GM20431 (cell line): ENCODE measurements at regions not wholly inside any gene's neighbourhood (a gene's known extent, or its start where the extent isn't known, plus 50 kb on each side); places are given as distances from the start of the nearest gene placed in this dataset.
"Not testable (repeated sequence)": the region's sequence is repeated elsewhere in the genome, so short reads cannot be mapped to it uniquely, and the experiment has no call there.

Source experiments
- in situ Hi-C: fragments of 300-500 bp; cut with MseI, MboI; formaldehyde crosslinking; loops from one replicate; pipeline ENCODE4 v1.15.0; 2020; ENCODE audit warnings: low sequenced_read_pairs; ENCODE audit not compliant: unreplicated experiment

DNA sequence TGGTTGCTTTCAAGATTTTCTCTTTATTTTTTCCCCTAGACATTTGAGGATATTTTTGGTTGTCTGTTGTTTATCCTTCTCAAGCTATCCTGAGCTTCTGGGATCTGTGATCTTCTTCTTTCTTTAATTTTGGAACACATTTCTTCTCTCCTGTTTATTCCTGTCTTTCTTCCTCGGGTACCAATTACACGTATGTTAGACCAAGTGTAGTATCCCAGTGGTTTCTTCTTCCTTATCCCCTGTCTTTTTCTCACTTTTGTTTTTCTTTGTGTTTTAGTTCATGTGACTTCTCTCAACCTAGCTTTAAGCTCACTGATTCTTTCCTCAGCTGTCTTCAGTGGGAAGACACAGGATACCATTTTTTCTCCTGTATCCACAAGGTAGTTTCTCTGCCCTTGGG lies 120.0 kb downstream of the GALR1 start:
- in situ Hi-C loops: no loop called here

DNA sequence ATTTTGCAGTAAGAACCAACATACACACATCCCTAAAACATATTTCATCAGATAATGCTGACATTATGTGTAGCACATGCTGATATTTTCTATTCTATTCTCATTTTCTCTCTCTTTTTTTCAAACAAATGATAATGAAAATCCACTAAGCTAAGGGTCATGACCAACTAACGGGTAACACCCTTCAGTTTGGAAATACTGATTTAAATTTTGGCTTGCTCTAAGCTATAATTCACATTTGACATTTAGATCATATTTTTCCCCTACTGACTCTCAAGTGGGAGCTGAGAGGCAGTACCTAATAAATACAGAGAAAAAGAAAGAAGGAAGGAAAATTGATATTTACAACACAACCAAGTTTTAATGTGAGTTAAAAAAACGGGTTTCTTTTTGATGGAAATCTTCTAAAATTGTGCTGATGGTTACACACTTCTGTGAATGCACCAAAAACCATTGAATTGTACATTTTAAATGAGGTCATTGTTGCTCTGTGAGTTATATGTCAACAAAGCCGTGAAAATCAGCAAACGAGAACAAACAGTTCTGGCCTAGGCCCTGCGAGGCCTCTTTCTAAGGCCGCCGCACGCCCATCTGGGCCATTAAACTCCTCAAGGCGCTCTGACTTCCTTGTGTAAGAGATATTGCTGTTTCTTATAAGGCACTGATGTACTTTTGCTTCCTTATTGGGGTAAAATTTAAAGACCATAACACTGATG lies 124.2 kb downstream of the GALR1 start:
- in situ Hi-C loops: no loop called here

DNA sequence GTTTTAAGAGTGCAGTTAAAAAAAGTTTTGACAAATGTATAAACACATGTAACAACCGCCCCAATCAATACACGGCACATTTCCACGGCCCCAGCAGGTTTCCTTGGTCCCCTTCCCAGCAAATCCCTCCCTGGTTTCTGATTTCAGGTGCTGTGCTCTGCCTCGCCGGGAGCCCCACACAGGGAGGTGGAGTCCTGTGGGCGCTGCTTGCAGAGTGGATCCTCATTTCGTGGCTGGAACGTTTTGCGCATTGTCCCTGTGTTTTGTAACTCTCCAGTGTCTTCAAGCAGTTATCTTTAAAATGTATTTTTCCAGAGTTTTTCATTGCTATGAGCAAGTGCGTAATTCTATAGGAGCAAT lies 124.8 kb downstream of the GALR1 start:
- in situ Hi-C loops: no loop called here

DNA sequence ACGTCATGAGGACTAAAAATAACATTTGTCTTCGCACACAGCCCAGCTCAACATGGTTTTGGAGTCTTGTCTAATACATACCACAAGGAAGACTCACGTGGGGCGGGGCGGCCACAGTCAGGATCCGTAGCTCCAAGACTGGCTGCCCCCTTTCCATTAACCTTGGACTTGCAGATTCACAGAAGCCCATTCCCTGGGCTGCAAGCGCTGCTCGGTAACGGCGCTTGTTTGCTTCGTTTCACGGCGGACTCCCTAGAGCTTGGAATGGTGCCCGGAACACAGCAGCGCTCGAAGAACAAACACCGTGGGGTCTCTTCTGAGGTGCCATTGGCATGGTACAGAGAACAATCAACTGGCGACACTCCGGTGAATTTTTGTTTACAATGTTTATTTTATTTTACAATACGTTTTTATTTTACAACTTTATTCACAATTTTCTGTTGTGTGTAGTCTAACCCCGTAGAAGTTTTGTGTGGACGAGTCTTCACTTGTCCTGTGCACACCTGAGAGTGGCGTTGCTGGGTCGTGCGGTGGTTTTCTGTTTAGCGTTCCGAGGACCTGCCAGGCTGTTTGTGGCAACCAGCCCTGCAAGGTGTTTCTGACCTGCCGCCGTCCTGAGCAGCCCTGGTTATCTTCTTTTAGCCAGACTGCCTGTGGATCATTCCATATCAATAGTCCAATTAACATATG lies 126.5 kb downstream of the GALR1 start:
- in situ Hi-C loops: no loop called here

DNA sequence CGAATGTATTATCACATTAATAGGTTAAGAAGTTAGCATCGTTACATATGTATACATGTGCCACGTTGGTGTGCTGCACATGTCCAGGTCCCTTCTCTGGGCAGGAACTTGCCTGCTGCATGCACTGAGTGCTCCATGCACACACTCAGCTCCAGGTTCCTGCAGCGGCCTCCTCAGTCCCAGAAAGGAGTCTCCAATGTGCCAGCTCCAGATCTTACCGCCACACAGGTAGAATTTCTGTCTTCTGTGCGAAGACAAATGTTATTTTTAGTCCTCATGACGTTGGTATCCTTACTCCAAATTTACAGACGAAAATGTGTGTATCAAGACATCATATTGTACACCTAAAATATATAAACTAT lies 127.1 kb downstream of the GALR1 start:
- in situ Hi-C loops: no loop called here

DNA sequence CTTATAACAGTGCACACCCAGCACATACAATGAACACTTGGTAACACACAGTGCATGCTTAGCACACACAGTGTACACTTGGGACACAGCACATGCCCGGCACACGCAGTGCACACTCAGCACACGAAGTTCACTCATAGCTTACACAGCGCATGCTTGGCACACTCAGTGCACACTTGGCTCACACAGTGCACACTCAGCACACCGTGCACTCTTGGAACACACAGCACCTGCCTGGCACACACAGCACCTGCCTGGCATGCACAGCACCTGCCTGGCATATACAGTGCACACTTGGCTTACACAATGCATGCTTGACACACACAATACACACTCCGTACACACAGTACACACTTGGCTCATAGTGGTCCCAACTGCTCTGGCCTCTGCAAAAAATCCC lies 128.2 kb downstream of the GALR1 start:
- in situ Hi-C loops: no loop called here

DNA sequence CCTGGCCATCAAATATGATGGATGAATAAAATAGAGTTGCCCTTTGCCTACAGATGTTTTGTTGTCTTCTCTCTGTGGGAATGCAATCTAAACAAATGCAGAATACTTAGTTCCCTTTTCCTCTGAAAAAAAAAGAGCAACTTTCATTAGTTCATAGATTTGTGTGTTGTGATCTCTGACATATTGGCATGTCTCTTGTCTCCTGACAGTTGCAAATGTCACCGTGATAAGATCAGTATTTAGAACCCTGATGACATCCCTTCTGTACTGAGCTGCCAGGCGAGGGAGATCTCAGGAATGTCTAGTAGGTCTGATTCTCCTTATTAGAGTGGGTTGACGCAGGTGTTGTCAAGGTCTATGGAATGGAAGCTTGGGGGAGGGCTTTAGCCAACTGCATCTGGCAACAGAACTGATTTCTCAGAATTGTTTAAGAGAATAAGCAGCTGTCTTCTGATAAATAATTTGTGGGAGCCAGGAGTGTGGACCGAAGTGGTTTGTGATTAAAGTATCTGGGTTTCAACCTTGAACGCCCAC lies 130.4 kb downstream of the GALR1 start:
- in situ Hi-C loops: no loop called here

DNA sequence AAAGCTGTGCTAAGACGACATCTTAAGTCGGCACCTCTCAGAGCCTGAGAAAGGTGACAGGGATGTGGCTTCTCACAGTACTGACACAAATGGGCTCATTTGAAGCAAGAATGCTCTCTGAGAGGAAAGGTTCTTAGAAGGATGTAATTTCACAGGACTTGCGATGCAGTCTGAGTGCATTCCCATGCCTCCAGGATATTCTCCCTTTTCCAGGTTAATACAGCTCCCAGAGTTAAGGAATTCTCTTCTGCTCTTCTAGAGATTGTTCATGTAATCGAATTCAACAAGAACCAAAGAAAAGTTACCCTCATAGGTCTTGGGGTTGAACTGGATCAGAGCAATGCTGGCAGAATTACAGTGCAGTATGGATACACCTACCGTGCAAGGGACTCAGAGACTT lies 131.0 kb downstream of the GALR1 start:
- in situ Hi-C loops: no loop called here

DNA sequence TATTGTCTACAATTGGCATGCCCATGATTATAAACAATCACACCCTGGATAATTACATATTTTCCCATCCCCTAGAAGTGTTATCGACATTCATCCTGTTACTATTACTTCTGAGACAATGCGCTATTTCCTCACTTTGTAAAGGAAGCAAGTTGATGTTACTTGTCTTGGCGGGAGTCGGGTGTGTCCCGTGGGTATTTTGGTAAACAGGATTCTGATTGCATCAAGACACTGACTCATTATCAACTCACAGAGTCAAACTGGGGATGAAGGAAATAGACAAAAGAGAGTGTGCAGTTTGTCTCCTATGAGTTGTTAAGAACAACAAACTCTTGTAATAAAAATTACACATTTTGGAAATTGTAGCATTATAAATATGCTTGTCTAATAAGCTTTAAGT lies 142.7 kb downstream of the GALR1 start:
- in situ Hi-C loops: no loop called here

DNA sequence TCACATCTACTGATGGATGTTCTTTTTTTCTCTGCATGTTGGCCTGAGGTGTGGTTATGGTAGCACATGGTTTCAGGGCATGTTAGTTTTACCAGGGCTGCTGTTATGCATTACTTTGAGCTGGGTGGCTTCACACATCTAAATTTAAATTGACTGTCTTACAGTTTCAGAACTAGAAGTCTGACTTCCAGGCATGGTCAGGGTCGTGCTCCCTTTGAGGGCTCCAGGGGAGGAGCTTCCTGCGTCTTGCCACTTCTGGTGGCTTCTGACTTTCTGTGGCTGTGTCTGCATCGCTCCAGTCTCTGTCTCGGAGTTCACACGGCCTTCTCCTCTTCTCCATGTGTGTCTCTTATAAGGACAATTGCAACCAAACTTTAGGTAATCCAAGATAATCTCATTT lies 143.9 kb downstream of the GALR1 start:
- in situ Hi-C loops: no loop called here

DNA sequence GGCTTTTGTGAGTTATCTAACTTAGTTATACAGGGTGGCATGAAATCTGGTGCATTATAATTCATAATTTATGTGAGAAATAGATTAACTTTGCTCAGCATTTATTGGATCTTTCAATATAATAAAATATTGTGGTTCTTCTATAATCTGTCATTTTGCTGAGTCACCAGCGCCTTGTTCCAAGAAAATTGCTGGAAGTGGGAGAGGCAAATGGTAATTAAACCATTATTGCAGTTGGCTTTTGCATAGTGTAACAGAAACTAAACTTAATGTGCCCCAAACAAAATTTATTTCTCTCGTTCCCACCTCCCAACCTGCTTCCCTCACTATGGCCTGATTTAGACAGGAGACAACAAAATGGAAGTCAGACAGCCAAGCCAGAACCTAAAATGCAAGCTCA lies 146.3 kb downstream of the GALR1 start:
- in situ Hi-C loops: no loop called here

DNA sequence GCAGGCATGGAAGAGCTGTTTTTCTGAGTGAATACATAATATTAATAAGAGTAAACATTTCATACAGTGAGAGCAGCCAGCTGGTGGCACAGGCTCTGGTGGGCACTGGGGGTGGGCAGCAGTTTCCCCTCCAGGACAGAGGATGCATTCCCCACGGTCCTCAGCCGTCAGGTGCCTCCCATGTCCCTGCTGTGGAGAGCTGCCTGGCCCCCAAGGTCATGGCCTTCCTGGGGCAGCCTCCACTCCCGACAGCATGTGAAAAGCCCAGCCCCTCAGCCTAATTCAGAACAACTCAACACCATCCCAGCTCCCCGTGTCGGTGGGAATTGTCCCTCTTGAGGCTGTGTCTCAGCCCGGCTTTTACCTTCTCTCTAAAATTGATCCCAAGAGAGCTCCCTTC lies 147.4 kb downstream of the GALR1 start:
- in situ Hi-C loops: no loop called here

DNA sequence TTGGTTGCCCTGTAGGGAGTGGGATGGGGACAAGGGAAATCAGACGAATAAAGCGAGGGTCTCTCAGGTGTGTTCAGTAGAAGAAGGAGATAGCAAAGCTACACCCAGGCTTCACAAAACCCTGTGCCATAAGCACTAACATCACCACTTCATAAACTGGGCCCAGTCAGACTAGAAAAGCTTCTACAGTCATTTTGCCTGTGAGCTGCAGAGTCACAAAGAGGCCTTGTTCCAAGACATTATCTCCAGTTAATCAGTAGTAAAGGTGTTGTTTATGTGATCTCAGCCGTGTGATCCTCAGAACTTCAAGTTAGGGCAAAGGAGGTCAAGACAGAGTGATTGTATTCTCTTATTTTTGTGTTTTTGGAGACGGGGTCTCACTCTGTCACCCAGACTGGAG lies 148.0 kb downstream of the GALR1 start:
- in situ Hi-C loops: no loop called here

DNA sequence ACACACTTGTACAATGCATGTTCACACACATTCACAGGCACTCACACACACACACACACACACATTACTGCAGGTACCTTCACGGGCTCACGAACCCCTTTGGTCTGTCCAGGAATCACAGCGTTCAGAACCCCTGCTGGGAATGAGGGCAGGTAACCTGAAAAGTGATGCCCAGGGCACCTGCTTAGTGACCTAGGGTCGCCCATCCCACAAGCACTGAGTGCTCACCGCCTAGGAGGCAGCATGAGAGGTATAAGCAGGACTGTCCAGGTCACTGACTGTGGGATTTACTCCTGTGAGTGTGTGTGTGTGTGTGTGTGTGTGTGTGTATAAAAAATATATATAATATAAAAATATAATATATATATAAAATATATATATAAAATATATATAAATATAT lies 150.9 kb downstream of the GALR1 start:
- in situ Hi-C loops: no loop called here

DNA sequence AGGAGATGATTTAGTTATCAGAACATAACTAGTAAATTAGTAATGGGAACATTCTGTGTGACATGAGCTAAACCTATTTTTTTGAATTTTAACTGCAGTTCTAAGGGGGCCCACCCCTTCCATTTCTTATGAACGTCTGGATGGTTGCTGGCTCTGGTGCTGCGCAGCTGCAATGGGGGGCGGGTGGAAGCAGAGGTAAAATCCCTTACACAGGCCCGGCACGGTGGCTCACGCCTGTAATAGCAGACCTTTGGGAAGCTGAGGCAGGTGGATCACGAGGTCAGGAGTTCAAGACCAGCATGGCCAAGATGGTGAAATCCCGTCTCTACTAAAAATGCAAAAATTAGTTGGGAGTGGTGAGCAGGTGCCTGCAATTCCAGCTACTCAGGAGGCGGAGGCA lies 151.5 kb downstream of the GALR1 start:
- in situ Hi-C loops: no loop called here

DNA sequence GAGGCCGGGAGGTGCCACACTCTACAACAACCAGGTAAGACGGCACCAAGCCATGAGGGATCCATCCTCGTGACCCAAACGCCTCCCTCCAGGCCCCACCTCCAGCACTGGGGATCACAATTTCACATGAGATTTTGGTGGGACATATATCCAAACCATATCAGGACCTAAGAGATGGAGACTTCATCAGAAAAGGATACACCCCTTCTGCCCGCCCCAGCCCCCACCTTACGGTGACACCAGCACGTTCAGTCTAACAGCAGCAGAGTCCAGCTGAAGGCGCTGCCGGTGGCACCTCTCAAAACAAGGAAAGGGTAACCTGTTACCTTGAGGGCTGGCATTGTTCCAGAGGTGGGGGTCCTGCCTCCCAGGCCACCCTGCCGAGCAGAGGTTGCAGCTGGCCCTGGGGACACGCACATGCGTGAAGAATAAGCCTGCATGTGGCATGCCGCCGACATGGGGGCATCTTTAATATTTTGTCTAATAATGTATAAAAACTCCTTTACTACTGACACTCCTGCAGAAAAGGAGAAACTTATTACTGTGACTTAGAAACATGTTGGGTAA lies 154.4 kb downstream of the GALR1 start:
- in situ Hi-C loops: no loop called here

DNA sequence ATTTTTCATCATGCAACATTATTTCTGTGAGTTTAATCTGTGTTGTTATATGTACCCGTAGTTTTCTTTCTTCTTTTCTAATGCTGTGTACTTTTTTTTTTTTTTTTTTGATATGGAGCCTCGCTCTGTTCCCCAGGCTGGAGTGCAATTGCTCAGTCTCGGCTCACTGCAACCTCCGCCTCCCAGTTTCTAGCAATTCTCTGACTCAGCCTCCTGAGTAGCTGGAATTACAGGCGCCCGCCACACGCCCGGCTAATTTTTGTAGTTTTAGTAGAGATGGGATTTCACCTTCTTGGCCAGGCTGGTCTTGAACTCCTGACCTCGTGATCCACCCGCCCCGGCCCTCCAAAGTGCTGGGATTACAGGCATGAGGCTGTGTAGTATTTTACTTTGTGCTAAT lies 155.4 kb downstream of the GALR1 start:
- in situ Hi-C loops: no loop called here

DNA sequence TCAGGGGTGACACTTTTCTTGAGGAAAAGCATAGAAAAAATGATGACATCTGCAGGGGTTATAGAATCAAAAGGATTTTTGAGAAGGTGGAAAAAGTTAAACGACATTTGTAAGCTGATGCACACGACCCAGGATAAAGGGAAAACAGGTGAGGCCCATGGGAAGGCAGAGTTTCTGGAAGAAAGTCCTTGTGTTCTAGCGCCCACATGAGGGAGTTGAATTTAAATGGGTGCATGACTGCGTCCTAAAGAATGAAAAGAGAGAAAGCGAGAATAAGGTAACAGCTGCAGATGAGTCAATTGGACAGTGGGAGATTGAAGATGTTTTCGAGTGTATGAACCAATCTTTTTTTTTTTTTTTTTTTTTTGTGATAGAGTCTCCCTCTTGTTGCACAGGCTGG lies 158.1 kb downstream of the GALR1 start:
- in situ Hi-C loops: no loop called here

DNA sequence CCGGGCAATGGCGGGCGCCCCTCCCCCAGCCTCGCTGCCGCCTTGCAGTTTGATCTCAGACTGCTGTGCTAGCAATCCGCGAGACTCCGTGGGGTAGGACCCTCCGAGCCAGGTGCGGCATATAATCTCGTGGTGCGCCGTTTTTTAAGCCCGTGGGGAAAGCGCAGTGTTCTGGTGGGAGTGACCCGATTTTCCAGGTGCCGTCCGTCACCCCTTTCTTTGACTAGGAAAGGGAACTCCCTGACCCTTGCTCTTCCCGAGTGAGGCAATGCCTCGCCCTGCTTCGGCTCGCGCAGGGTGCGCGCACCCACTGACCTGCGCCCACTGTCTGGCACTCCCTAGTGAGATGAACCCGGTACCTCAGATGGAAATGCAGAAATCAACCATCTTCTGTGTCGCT lies 171.9 kb downstream of the GALR1 start:
- in situ Hi-C loops: not testable (repeated sequence)

DNA sequence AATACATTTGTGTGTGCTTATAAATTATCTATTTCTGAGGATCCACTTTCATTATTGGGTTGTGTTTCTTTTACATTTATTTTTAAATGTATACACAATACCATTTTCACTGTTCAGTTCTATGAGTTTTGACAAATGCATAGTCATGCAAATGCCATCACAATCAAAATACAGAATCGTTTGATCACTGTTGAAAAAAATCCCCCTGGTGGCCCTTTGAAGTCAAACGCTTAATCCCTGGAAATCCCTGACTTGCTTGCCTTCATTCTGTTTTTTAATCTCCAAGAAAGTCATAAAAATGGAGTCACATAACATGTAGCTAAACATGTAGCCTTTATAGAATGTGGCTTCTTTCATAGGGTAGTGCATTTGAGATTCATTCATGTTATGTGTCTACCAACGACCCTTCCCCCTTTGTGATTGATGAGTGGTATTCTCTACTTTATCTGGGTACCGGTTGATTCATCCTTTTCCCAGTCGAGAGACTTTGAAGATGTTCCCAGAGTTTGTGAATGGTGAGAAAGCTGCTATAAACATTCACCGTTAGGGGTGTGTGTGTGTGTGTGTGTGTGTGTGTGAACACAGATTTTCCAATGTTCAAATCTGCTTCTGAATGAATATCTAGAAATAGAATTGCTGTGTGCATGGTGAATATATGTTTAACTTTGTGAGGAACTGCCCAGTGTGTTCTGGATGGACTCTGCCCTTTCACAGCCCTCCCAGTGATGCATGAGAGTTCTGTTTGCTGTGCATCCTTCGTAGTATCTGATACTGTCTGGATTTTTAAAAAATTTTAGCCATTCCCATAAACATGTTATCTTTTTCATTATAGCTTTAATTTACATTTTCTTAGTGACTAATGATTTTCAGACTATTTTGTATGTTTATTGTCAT lies 173.6 kb downstream of the GALR1 start:
- in situ Hi-C loops: no loop called here

DNA sequence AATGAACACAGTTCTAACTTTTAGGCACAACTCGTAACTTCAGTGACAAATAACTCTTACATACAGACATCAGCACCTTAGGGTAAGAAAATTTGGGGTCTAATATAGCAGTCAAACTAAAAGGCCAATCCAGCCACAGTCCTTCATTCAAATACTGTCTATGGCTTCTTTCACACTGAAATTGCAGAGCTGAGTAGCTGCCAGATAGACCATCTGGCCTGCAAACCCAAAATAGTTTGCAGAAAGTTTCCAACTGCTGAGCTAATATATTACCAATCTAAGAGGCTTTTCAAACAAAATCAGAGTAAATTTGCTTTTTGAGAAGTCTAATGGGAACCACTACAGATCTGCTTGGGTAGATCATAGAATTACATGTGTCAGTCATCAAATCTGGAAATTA lies 183.4 kb downstream of the GALR1 start:
- in situ Hi-C loops: no loop called here
